ENCODE measurements at regions not wholly inside any gene's neighbourhood (a gene's known extent, or its start where the extent isn't known, plus 50 kb on each side); places are given as distances from the start of the nearest gene placed in this dataset.

DNA sequence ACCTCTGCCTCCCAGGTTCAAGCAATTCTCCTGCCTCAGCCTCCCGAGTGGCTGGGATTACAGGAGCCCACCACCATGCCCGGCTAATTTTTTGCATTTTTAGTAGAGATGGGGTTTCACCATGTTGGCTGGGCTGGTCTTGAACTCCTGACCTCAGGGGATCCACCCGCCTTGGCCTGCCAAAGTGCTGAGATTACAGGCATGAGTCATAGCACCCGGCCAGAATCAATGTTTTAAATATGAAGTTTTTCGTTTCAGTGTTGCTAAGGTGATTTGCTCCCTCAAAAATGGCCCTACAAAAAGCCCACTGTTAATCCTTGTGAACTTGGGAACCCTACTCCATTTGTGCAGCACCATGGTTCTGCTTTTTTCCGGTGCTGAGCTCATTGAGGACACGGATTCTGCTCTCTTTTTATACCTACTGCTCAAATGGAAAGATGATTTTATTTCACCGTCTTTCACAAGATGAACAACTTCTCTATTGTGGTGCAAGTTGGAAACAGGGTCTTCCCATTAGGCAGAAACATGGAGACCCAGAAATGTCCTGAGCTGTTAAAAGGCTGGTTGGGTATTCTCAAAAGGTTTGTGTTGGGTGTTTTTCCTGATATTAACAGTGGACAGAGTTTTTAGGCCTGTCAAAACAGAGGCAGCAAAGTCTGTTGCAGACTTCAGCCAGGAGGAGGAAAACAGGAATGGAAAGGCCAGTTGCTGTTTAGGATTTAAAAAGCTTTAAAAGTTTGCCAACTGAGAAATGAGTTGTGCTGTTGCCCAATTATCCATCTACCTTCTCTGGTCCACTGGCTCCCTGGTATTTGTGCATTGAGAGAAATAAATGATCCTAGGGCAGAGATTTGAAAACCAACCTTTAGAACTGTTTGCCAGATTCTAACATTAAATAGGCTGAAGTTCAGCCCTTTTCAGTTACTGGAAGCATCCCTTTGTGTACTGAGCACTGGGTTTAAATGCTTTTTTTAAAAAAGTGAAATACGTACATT lies 85.8 kb downstream of the ATP23 start:
- TF ChIP-seq CTCF (IDR thresholded peaks at IDR 0.05): no peak
- DNase-seq (ENCODE audit: extremely low spot score, unreplicated experiment): no peak
- Mint-ChIP-seq H3K4me1 (ENCODE audit: unreplicated experiment) (no peaks in the 10 kb centered on the region), H3K27ac (ENCODE audit: unreplicated experiment) (no peak overlapping the region), H3K9me3 (ENCODE audit: unreplicated experiment) (peaks cover 3% of the 10 kb centered on the region), H3K27me3 (ENCODE audit: unreplicated experiment) (peaks cover 9% of the 10 kb centered on the region), H3K4me3 (ENCODE audit: unreplicated experiment) (no peak overlapping the region), H3K36me3 (ENCODE audit: unreplicated experiment) (no peaks in the 10 kb centered on the region)

DNA sequence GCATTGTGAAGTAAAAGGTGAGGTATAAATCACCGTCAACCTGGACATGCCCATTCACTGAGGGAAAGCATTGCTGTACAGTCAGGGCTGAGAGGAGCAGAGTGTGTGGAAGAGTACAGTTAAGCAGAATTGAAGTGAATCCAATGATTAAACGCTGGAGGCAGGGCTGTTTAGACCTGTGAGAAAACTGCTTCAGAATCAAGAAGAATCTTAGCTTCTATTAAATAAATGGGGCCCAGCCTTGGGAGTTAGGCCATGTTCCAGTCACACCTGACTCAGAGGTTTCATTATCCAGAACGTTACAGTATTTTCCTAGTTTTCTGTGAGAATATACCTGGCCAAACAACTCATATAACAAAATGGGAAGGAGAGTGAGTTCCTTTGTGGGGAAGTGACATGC lies 86.9 kb downstream of the ATP23 start:
- TF ChIP-seq CTCF (IDR thresholded peaks at IDR 0.05): no peak
- H3K27ac Mint-ChIP-seq (ENCODE audit: unreplicated experiment): no peak overlapping the region
- DNase-seq (ENCODE audit: extremely low spot score, unreplicated experiment): no peak
- H3K36me3 Mint-ChIP-seq (ENCODE audit: unreplicated experiment): no peaks in the 10 kb centered on the region
- no peak overlapping the region for H3K4me3 Mint-ChIP-seq (ENCODE audit: unreplicated experiment)
- H3K4me1 Mint-ChIP-seq (ENCODE audit: unreplicated experiment): no peaks in the 10 kb centered on the region
- H3K27me3 Mint-ChIP-seq (ENCODE audit: unreplicated experiment): peaks cover 8% of the 10 kb centered on the region
- peaks cover 14% of the 10 kb centered on the region for H3K9me3 Mint-ChIP-seq (ENCODE audit: unreplicated experiment)

DNA sequence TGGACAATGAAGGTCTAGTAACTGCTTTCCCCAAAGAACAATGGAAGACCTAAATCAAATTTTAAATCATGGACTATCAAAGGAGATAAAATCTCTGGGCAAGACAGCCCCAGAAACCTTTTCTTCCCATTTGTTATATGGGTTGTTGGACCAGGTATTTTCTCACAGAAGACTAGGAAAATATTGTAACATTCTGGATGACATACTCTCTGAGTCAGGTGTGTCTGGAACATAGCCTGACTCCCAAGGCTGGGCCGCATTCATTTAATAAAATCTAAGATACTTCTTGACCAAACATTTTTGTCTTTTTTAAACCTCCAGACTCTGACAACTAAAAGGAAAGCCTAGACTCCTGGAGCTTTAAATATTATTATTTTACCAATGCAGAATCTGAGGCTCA lies 87.9 kb downstream of the ATP23 start:
- Mint-ChIP-seq H3K27ac (ENCODE audit: unreplicated experiment) (no peak overlapping the region), H3K27me3 (ENCODE audit: unreplicated experiment) (peaks cover 8% of the 10 kb centered on the region), H3K4me1 (ENCODE audit: unreplicated experiment) (peaks cover under 1% of the 10 kb centered on the region), H3K36me3 (ENCODE audit: unreplicated experiment) (no peaks in the 10 kb centered on the region), H3K9me3 (ENCODE audit: unreplicated experiment) (peaks cover 17% of the 10 kb centered on the region), H3K4me3 (ENCODE audit: unreplicated experiment) (no peak overlapping the region)
- DNase-seq (ENCODE audit: extremely low spot score, unreplicated experiment): no peak
- no peak for TF ChIP-seq CTCF (IDR thresholded peaks at IDR 0.05)

DNA sequence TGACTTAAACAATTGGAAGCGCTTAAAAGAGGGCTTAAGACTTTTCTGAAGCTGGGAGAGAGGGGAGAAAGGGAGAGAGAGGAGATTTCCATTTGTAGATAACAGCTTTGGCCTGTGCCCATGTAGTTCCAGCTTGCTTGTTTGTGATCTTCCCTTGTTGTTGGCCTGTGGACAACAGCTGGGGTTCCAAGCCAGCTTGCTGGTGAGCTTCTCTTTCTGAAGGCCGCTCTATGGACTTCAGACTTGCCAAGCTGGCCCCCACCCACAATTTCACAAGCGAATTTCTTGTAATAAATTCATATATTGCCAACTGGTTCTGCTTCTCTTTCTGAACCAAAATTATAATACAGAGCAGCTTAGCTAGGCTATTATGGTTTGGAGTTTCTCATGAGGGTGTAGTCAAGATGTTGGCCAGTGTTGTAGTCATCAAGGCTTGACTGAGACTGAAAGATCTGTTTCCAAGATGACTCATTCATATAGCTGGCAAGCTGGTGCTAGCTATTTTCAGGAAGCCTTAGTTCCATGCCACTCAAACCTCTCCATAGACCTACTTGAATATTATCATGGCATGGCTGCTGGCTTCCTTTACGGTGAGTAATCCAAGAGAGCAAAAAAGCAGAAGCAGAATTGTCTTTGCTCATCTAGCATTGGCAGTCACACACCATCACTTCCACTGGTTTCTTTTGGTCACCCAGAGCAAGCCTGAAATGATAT lies 89.4 kb downstream of the ATP23 start:
- Mint-ChIP-seq H3K4me3 (ENCODE audit: unreplicated experiment) (no peak overlapping the region), H3K27me3 (ENCODE audit: unreplicated experiment) (peaks cover 2% of the 10 kb centered on the region), H3K27ac (ENCODE audit: unreplicated experiment) (no peak overlapping the region), H3K36me3 (ENCODE audit: unreplicated experiment) (no peaks in the 10 kb centered on the region), H3K4me1 (ENCODE audit: unreplicated experiment) (peaks cover 9% of the 10 kb centered on the region), H3K9me3 (ENCODE audit: unreplicated experiment) (peaks cover 17% of the 10 kb centered on the region)
- TF ChIP-seq CTCF (IDR thresholded peaks at IDR 0.05): no peak
- no peak for DNase-seq (ENCODE audit: extremely low spot score, unreplicated experiment)

DNA sequence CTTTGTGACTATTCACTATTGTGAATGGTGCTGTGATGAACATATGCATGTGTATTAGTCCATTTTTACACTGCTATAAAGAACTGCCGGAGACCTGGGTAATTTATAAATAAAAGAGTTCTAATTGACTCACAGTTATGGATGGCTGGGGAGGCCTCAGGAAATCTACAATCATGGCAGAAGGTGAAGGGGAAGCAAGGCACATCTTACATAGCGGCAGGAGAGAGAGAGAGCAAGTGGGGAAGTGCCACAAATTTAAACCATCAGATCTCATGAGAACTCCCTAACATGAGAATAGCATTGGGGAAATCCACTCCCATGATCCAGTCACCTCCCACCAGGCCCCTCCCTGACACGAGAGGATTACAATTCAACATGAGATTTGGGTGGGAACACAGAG lies 90.8 kb downstream of the ATP23 start:
- no peak overlapping the region for H3K27ac Mint-ChIP-seq (ENCODE audit: unreplicated experiment)
- TF ChIP-seq CTCF (IDR thresholded peaks at IDR 0.05): no peak
- H3K36me3 Mint-ChIP-seq (ENCODE audit: unreplicated experiment): no peaks in the 10 kb centered on the region
- no peak for DNase-seq (ENCODE audit: extremely low spot score, unreplicated experiment)
- peaks cover 9% of the 10 kb centered on the region for H3K4me1 Mint-ChIP-seq (ENCODE audit: unreplicated experiment)
- no peak overlapping the region for H3K4me3 Mint-ChIP-seq (ENCODE audit: unreplicated experiment)
- H3K9me3 Mint-ChIP-seq (ENCODE audit: unreplicated experiment): peaks cover 17% of the 10 kb centered on the region
- peaks cover 2% of the 10 kb centered on the region for H3K27me3 Mint-ChIP-seq (ENCODE audit: unreplicated experiment)

Data from osteocyte (in vitro differentiated cells).